ENCODE measurements at regions not wholly inside any gene's neighbourhood (a gene's known extent, or its start where the extent isn't known, plus 50 kb on each side); places are given as distances from the start of the nearest gene placed in this dataset.

- no peak for DNase-seq (ENCODE audit: low spot score)
Observed at GRCh38 chr13:76440568-76440967, 445.6 kb downstream of the KCTD12 start.

- no peak for DNase-seq (ENCODE audit: low spot score)
Observed at GRCh38 chr13:76439546-76439945, 446.7 kb downstream of the KCTD12 start.

GRCh38 chr13:76438050-76438449 lies 448.2 kb downstream of the KCTD12 start:
- no peak for DNase-seq (ENCODE audit: low spot score)

GRCh38 chr13:76425935-76426334 lies 460.3 kb downstream of the KCTD12 start:
- DNase-seq (ENCODE audit: low spot score) = peak; percentile 65

- no peak for DNase-seq (ENCODE audit: low spot score)
Observed at GRCh38 chr13:76421011-76421410, 465.2 kb downstream of the KCTD12 start.

- DNase-seq (ENCODE audit: low spot score) = no peak
Observed at GRCh38 chr13:76418404-76418803, 467.8 kb downstream of the KCTD12 start.

- no peak for DNase-seq (ENCODE audit: low spot score)
Observed at GRCh38 chr13:76414320-76414719, 471.9 kb downstream of the KCTD12 start.

- DNase-seq (ENCODE audit: low spot score) = no peak
Observed at GRCh38 chr13:76406243-76406642, 480.0 kb downstream of the KCTD12 start.

GRCh38 chr13:76398425-76398824 lies 487.8 kb downstream of the KCTD12 start:
- DNase-seq (ENCODE audit: low spot score) = no peak

- DNase-seq (ENCODE audit: low spot score) = no peak
Observed at GRCh38 chr13:76397413-76397812, 488.8 kb downstream of the KCTD12 start.

- DNase-seq (ENCODE audit: low spot score) = no peak
Observed at GRCh38 chr13:76389321-76389720, 496.9 kb downstream of the KCTD12 start.

GRCh38 chr13:76387566-76387965 lies 498.6 kb downstream of the KCTD12 start:
- DNase-seq (ENCODE audit: low spot score) = no peak

GRCh38 chr13:76386321-76386720 lies 499.9 kb downstream of the KCTD12 start:
- no peak for DNase-seq (ENCODE audit: low spot score)

- no peak for DNase-seq (ENCODE audit: low spot score)
Observed at GRCh38 chr13:76385586-76385985, 500.6 kb downstream of the KCTD12 start.

- DNase-seq (ENCODE audit: low spot score) = peak; percentile 67
Observed at GRCh38 chr13:76383676-76384461, 502.3 kb downstream of the KCTD12 start.

- DNase-seq (ENCODE audit: low spot score) = no peak
Observed at GRCh38 chr13:76380446-76381065, 505.6 kb downstream of the KCTD12 start.

- no peak for DNase-seq (ENCODE audit: low spot score)
Observed at GRCh38 chr13:76379341-76380105, 506.7 kb downstream of the KCTD12 start.

- DNase-seq (ENCODE audit: low spot score) = no peak
Observed at GRCh38 chr13:76378767-76379166, 507.4 kb downstream of the KCTD12 start.

GRCh38 chr13:76363682-76364289 lies 522.4 kb downstream of the KCTD12 start:
- no peak for DNase-seq (ENCODE audit: low spot score)

- no peak for DNase-seq (ENCODE audit: low spot score)
Observed at GRCh38 chr13:76361868-76362267, 524.3 kb downstream of the KCTD12 start.

GRCh38 chr13:76351541-76352229 lies 534.5 kb downstream of the KCTD12 start:
- DNase-seq (ENCODE audit: low spot score) = no peak

GRCh38 chr13:76350399-76350798 lies 535.8 kb downstream of the KCTD12 start:
- DNase-seq (ENCODE audit: low spot score) = no peak

Data from AG08395 (cell line).